ENCODE measurements at regions not wholly inside any gene's neighbourhood (a gene's known extent, or its start where the extent isn't known, plus 50 kb on each side); places are given as distances from the start of the nearest gene placed in this dataset.

DNA sequence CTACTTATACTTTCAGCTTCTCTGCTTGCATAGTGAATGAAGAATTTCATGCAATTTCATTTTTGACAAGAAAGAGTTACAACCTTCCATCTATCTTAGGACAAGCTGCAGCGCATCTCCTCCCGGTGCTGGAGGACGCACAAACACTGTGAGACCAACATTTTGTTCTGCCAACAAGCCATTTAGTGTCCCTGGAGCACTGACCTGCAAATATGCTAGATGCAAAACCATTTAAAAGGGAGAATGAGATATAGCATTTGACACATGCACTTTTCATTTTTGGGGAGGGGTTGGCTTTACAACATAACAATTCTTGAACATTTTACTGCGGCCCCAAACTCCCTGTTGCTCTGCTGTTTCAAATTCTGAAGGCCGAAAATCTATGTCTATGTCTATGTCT is 127.2 kb upstream of the SLC30A5 start:
- ATAC-seq (no peak), DNase-seq (ENCODE audit: low read depth, low spot score) (no peak)
- TF ChIP-seq EZH2phosphoT487 (IDR thresholded peaks at IDR 0.05; ENCODE audit: borderline replicate concordance) (no peak), SP1 (IDR thresholded peaks at IDR 0.05; ENCODE audit: low read depth) (no peak), EGR1 (IDR thresholded peaks at IDR 0.05; ENCODE audit: low read depth) (no peak), ZFX (IDR thresholded peaks at IDR 0.05) (no peak), CBX3 (IDR thresholded peaks at IDR 0.05; ENCODE audit: low read depth) (no peak), YY1 (IDR thresholded peaks at IDR 0.05; ENCODE audit: extremely low read depth, insufficient replicate concordance, low read depth, low read length) (no peak), JUND (IDR thresholded peaks at IDR 0.05) (no peak), POLR2A (IDR thresholded peaks at IDR 0.05; ENCODE audit: borderline replicate concordance, extremely low read depth, insufficient read depth, insufficient read length) (no peak), RAD21 (IDR thresholded peaks at IDR 0.05; ENCODE audit: low read depth) (no peak), REST (IDR thresholded peaks at IDR 0.05; ENCODE audit: low read depth) (no peak), FOSL1 (IDR thresholded peaks at IDR 0.05; ENCODE audit: low read depth) (no peak)
- TF ChIP-seq, protein P1, sequence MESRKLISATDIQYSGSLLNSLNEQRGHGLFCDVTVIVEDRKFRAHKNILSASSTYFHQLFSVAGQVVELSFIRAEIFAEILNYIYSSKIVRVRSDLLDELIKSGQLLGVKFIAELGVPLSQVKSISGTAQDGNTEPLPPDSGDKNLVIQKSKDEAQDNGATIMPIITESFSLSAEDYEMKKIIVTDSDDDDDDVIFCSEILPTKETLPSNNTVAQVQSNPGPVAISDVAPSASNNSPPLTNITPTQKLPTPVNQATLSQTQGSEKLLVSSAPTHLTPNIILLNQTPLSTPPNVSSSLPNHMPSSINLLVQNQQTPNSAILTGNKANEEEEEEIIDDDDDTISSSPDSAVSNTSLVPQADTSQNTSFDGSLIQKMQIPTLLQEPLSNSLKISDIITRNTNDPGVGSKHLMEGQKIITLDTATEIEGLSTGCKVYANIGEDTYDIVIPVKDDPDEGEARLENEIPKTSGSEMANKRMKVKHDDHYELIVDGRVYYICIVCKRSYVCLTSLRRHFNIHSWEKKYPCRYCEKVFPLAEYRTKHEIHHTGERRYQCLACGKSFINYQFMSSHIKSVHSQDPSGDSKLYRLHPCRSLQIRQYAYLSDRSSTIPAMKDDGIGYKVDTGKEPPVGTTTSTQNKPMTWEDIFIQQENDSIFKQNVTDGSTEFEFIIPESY (IDR thresholded peaks at IDR 0.05; ENCODE audit: extremely low read depth, insufficient replicate concordance, low read length): no peak
- Histone ChIP-seq H4K20me1 (ENCODE audit: insufficient read depth) (no peaks in the 10 kb centered on the region), H3K4me2 (ENCODE audit: low read length) (no peak overlapping the region), H3K27ac (ENCODE audit: low read depth, low read length) (no peak overlapping the region), H3K27me3 (ENCODE audit: insufficient read depth, low read length) (peaks cover 7% of the 10 kb centered on the region; the same call in 1 of the 2 replicates), H3K36me3 (ENCODE audit: control insufficient read depth in 1 of 2, insufficient read depth in 2 of 2, low read length in 2 of 2) (no peaks in the 10 kb centered on the region), H3K4me1 (ENCODE audit: control insufficient read depth in 1 of 2, insufficient read depth in 2 of 2, low read length in 2 of 2) (peaks cover 0 to 8% of the 10 kb centered on the region in 2 experiments; a peak in 2 of 4 replicates), H2AFZ (ENCODE audit: low read depth, low read length, poor library complexity, severe bottlenecking) (no peak overlapping the region), H3K4me3 (replicated peaks in 1 of 2; ENCODE audit: low read depth in 1 of 2, low read length in 2 of 2) (no peak overlapping the region), H3K79me2 (ENCODE audit: insufficient read depth, low read length) (no peaks in the 10 kb centered on the region), H3K9ac (ENCODE audit: low read length) (no peak overlapping the region), H3K9me3 (ENCODE audit: control insufficient read depth in 1 of 2, insufficient read depth in 1 of 2, low read depth in 1 of 2, low read length in 2 of 2) (no peaks in the 10 kb centered on the region), H3K9me2 (ENCODE audit: insufficient read depth) (no peaks in the 10 kb centered on the region)
- ChIA-PET RAD21 (ENCODE audit: low non-redundant PET in 1 of 2, low total read pairs in 2 of 2, uncharacterized antibody in 2 of 2, unreplicated experiment in 2 of 2) (no interaction called here), POLR2A (no interaction called here), CTCF (no interaction called here)
- BruUV-seq (replicated peaks): no TSS peak
- intact Hi-C loops (cut with micrococcal nuclease): loop anchor here (10.0 kb wide), 1 partner anchor 282 kb away; no protein-coding TSS in a partner anchor

Measured in HCT116 (cell line).